NCI-H2029 (cell line): ENCODE measurements at regions not wholly inside any gene's neighbourhood (a gene's known extent, or its start where the extent isn't known, plus 50 kb on each side); places are given as distances from the start of the nearest gene placed in this dataset.

Experiments used
- DNase-seq: peaks from one replicate; lab custom pipeline; 2025; lab: John Stamatoyannopoulos, UW

DNA sequence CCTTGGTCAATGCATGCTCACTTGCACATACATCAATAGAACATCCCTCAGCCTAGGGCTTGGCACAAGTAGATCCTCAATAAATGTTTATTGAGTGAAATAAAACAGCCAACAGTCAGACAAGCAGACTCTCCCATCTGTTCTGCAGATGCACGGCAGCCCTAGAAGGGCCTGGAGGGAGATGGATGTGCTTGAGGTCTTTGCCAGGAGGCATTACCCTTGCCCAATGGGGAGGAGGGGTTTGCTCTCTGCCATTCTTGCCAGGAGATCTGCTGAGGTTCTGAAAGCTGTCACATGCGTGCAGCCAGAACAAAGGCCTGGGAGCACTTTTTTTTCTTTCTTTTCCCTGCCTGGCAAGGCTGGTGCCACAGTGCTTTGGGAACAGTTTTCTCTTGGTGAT, 349.3 kb upstream of the THRB start:
- no peak for DNase-seq

DNA sequence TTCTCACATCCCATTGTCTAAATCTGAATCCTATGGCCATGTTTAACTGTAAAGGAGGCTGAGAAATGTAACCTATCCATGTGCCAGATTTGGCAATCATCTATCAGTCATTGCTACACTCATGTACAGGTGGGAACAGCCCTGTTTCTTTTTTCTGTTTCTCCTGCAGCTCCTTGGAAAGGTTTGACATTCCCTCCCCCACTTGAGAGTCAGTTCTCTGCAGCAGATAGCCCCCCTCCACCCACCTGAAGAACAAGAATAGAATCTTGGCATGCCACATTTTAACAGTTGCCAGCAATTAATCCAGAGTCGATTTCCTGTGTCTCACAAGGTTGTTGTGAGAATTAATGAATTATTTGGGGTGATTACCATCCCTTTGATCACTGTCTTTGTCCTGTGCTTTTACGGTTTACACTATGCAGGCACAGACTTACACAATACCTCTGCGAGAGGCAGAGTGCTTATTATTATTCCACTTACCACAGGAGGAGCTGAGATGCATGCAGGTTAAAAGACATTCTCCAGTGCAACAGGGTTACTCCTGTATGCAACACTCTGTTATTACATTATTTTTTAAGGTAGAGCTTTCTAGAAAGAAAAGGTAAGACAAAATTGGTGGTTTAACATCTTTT, 351.0 kb upstream of the THRB start:
- DNase-seq, result no peak

DNA sequence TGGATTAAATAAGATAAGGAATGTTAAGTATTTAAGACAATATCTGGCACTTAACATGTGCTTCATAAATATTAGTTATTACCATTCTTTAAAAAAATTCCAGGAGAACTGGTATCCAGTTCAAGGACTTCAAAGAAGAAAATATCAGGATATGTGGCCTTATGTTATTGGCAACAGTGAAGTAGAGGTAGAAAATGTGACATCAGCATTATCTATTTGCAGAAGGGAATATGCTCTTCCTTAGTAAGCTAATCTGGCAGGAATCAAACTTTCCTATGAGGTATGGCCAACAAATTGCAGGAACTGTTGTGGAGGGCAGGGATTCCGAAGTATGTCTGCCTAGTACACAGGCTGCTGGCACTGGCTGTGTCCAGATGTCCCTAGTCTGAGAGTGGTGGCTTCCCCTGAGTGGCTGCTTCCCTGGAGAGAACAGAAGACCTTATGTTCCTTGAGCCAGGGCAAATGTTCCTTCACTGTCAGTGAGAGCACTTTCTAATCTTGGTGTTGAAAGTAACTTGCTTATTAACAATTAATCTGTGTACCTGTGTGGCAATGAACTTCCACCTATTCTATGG, 351.7 kb upstream of the THRB start:
- no peak for DNase-seq

DNA sequence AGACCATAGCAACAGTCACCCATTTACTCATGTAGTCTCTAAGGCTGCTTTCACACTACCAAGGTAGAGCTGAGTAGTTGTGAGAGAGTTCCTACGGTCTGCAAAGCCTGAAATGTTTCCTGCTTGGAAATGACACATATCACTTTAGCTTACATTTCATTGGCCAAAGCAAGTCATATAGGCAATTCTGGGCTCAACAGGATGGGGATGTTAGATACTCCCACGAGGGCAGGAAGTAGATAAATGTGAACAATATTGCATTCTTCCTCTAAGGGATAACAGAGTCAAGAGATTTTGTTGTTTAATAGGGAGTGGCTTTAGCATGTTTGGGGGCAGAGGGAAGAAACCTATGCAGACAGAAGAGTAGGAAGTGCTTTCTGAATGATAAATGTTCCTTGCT, 355.6 kb upstream of the THRB start:
- DNase-seq, result no peak

DNA sequence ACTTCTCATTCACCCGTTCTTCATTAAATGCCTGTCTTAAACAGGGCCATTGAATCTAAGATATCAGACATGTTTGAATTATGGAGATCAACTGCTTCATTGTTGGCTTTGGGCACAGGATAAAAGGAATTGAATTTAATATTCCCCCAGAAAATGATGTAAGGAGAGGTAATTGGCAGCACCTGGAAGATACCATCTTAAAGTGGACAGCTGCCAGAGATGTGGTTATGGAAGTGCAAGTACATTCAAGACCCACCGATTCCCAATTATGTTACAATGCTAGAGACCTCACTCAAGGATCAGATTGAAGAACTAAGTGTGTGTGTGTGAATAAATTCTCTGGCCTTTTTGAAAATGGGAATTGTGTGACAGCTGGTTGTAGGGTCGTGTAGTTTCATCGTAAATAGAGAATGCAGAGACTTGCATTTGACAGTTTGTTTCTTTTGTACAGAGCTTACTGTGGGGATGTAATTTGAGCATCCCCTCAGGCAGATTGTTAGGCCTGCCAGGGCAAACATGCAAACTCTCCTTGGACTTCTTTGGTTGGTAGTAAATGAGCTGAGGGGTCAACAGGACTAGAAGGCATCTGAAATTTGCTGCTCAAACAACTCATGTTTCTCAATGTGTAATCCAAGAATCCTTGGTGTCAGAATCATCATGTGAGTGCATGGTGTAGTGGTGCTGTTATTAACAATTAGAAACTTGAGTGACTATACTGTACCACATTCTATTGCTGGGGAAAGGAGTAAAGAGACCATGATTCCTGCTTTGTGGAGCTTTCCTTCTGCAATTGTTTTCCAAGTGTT, 359.2 kb upstream of the THRB start:
- DNase-seq, result no peak

DNA sequence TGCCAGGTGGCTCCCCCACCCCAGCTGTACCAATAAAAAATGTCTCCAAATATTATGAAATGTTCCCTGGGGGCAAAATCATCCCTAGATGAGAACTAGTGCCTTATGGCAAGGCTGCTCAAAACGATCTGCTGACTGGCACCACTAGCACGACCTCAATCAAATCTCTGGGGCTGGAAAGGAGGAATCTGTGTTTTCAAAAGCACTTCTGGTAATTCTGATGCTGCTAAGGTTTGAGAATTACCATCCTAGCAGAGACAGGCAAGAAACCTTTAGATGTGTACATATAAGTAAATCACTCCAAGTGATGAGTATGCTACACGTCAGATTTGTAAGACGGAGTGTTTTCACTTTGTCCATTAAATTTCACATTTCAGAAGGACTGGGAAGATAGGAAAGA, 360.1 kb upstream of the THRB start:
- no peak for DNase-seq

DNA sequence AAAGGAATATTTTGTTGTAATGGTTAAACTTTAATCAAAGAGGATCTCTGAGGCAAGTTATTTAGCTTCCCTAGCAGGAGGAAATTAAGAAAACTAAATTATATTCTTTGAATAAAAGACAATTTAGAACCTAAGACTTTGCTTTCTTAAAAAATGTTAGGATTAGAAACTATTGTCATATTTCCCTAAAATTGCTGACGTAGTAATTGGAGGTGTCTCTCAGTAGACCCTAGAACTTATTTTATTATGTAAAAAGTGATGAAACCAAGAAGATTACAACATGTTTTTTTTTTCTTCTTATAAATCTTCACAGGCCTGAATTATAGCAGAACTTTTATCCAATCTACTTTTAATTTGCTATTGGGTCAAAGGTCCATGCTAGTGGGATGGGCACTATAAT, 363.3 kb upstream of the THRB start:
- no peak for DNase-seq

DNA sequence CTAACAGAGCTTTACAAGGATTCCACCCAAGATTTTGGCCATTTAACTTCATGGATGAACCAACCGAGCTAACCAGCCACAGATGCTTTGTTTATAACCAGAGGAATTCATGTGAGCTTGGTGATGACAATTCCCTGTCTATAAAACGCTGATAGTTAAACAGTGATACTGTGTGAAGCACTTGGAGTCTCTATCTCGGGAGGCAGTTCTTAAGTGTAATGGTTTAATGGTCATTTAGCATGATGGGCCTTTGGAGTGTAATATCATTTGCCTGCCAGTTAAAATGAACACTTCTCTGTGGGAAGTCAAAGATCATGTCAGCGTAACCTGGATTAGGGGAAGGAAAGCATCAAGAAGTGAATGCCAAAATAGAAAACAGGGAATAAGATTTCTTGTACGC, 368.6 kb upstream of the THRB start:
- DNase-seq, result no peak

DNA sequence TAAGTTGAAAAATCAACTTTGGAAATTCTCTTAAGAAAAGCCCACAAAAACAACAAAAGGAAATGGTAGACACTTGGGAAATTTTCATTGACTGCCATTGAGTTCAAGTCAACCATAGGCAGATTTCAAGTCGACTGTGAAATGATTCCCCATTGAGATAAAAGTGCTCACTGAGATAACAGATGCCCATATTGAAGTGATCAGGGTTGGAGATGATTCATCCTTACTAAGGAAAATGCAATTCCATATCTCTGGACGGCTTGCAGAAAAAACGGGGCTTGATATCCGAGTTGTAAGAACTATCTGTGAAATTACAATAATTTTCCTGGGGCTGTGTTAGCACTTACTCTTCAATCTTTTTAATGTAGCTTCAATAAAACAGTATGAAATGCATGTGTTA, 373.1 kb upstream of the THRB start:
- DNase-seq, result no peak

DNA sequence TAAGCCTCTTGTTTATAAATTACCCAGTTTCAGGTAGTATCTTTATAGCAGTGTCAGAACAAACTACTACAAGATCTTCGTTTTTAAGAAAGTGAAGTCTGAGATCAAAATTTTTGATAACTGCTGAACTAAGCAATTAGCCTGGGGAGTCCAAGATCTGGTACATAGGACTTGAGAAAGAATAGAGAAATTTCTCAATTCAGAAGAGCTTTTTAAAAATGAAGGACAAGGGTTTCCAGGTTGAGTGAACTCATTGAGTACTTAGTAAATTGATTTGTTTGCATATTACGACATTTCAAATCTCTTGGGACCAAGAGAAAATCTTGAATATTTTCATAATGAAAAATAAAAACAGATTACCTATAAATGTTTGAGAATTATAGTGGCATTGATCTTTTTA, 386.6 kb upstream of the THRB start:
- no peak for DNase-seq

DNA sequence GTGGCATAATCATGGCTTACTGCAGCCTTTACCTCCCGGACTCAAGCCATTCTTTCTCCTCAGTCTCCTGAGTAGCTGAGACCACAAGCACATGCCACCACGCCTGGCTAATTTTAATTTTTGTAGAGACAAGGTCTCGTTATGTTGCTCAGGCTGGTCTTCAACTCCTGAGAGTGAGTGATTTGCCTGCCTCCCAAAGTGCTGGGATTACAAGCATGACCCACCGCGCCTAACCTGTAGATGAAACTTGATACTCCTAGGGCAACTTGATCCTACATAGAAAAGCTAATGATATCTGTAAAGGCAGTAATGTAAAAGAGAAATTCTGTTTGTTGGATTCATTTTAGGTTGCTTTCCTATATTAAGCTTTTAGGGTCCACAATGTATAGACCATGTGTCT, 391.9 kb upstream of the THRB start:
- DNase-seq, result no peak

DNA sequence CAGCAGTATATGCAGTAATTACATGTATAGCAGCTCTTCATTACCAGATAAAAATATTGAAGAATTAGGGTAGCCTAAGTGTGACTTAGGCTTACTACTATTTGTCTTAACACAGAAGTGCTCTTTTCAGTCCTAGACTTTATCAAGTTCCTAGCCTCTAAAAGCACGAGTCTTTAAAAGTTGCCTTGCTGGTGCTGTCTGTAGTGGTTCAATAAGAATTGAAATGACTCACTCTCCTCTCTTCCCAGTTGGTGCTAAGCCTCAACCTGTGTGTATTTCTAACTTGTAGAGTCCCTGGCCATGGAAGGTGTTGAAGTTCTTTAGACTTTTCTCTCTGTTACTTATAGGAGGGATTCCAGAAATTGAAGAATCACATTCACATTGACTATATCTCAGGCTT, 395.4 kb upstream of the THRB start:
- no peak for DNase-seq

DNA sequence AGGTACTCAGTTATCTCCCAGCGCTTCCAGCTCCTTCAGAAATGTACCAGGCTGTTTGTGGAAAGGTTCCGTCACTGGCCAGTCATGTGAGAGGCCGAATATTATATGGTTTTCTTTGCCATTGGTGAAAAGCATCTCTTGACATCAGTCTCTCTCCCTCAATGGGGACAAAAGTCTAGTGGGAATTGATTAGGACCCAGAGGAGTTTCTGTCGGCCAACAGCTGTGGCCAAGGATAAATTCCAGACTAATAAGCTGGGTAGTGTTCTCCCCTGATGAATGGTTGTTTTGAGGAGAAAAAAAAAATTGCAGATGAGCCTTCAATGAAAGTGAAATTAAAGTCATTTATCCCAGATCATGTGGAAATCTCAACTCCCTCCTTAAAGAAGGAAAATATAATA, 404.7 kb upstream of the THRB start:
- no peak for DNase-seq

DNA sequence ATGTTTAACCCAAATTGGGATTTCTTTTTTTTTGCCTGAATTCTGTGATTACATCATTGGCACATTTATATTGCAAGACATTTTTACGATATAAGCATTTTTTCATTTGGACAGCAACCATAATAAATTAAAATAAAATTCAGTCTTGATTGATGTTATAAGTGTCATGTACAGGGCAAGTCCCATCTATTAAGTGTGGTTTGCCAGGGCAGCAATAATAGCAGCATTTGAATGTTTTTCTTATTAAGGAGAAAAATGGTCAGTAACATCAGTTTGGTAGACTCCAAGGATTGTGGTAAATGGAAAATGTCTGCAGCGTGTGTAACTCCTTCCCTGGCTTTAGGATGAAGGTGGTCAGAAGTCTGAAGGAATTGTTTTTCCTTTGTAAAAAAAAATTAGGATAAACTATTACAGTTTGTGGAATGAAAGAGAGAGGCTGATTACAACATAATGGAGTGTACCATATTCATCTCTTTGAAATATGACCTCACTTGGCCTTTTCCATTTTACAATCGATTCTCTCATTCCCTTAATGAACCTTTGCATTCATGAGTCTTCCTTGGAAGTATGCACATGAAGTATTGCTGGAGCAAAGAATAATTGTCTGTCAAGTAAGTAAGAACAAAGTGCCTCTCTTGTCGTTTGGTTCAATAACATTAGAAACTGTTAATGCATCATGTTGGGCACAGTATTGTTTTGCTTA, 405.4 kb upstream of the THRB start:
- DNase-seq, result no peak

DNA sequence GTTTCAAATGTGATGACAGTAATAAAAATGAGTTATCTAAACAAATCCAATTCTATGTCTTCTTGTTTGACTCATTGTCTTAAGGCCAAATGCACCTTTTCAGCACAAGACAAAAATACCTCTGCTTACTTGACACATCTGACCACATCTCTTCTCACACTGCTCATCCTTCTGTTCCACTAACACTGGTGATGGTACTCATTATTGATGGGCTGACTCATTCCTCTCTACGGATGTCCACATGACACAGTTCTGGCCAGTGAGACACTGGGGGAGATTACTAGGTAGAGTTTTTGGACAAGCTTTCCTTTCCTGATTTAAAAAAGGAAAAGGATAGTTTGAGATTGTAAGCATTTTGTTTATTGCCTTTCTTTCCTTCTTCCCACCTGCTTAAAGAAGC, 410.6 kb upstream of the THRB start:
- no peak for DNase-seq

DNA sequence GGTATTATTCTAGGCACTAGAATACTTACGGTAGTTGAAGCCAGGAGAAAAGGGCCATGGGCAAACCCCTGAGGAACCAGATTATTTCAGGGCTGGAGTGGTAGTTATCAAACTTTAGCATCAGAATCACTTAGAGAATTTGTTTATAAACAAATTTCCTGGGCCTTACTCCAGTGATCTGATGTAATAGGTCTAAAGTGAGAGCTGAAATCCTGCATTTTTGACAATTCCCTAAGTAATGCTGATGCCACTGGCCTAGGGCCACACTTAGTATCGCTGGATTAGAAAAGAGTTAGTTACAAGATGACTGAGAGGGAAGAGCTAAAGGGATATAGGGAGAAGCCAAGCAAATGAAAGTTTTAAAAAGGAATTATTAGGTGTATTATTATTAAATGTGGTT, 412.5 kb upstream of the THRB start:
- DNase-seq, result no peak

DNA sequence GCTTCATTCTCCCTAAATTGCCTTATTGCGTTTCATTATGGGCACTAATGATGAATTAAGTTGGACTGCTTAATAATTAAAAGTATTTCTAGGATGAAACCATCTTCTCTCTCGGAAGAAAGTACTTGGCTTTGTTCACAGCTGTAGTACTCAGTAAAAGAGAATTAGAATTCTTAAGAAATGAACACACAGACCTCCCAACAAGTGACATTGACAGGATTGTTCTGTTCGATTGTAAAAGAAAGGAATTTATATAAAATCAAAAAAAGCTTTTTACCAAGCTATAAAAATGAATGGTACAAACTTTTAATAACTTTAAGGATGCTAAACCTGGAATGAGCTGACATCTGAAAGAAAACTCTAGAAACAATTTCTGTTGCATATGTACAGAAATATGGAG, 416.4 kb upstream of the THRB start:
- DNase-seq, result no peak

DNA sequence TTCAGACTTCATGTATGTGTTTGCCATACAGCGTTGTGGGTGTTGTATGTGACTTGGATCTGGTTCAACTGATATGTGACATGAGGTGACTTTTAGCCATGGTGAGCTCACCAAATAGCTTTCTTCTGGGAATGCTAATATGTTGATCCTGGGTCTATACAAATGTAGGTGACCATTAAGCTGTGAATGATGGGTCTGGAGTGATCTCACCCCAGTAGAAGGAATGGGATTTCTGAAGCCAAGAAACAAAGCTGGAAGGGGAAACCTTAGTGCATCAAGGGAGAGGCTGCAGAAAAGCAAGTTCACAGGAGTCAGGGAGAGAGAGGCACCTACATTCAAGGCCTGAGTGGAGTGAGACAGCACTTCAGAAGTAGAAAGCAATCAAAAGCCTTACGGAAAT, 421.0 kb upstream of the THRB start:
- no peak for DNase-seq

DNA sequence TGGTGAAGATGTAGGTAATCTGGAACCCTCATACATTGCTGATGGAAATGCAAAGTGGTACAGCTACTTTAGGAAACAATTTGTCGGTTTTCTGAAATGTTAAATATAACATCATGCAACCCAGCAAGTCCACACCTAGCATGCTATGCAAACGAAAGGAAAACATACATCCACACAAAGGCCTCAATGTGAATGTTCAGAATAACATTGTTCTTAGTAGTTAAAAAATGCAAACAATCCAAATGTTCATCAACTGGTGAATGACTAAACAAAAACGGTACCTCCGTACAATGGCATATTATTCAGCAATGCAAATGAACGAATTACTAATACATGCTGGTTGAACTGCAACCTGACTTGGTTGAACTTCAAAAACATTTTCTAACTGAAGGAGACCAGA, 423.3 kb upstream of the THRB start:
- no peak for DNase-seq

DNA sequence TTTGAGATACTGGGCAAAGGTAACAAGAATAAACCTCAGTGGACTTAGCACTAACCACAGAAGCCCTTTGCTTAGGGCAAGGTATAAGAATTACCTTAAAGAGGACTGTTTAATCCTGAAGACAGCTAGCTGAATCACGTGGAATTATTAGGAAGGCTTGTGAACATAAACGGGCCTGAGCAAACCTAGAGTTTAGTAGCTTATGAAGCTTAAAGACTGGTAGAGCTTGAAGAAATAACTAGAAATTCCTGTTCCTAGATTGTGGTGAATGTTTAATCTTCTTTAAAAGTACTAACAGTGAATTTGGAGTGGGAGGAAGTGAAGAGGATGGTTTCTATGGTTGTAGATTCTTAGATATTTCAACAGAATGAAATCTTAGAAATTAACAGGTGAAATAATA, 428.9 kb upstream of the THRB start:
- DNase-seq, result no peak

DNA sequence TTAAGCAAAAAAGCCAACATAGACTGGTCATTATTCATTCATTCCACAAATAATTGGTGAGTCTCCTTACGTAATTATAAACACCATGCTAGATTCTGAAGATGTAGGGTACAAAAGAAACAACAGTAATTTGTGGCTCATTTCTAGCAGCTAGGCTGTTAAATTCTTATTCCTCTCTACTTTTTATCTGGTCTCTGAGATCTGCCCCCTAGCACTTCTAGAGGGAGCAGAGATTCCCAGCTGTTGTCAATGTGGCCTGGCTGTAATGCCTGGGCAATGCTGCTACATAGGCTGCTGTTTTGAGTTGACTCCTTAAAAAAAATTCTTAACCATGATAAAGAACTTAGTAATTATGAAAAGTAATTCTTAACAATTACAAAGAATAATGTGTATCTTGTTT, 434.9 kb upstream of the THRB start:
- DNase-seq, result no peak

DNA sequence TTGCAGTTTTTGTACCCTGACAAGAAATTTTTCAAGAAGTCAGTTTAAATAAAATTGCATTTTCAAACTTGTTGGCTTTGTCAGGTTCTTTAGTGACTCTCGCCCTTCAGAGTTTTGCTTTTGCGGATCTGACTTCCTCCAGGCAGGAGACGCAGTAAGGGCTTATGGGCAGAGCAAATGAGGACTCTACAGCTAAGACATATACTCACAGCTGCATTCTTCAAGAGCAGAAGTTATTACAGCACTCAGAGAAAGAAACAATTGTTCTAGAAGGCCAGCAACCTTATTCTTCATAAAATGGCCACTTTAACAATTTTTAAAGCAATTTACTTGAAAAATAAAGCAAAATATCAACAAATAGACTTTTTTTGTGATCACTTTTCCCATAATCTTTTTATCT, 438.8 kb upstream of the THRB start:
- no peak for DNase-seq

DNA sequence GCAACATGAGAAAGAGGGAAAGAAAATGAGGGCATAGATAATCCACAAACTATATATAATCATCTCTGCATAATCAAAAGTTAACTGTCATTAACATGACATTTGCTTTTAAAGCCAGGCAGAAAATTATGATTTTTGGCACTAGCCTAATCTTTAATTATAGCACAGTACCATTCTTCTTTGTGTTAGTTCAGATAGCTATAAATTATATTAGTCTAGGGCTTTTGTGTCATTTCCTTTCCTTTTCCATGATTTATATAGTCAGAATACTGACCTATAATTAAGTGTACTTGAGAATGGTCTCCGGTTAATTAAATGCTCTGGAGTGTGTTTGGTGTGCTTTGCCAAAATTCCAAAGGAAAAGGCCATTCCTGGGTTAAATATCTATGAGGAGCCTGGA, 441.9 kb upstream of the THRB start:
- DNase-seq, result no peak
